ENCODE measurements at regions not wholly inside any gene's neighbourhood (a gene's known extent, or its start where the extent isn't known, plus 50 kb on each side); places are given as distances from the start of the nearest gene placed in this dataset.

DNA sequence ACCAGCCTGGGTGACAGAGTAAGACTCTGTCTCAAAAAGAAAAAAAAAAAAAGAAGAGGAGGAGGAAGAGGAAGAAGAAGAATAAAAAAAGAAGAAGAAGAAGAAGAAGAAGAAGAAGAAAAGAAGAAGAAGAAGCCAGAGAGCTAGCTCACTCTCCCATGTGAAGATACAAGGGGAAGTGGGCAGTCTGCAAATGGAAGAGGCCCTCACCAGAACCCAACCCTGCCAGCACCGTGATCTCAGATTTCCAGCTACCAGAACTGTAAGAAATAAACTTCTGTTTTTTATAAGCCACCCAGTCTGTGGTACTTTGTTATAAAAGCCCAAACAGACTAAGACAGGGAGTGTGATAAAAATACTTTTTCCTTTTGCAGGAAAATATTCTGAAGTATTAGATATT is 130.7 kb downstream of the ETNK1 start:
- H3K9ac ChIP-seq (ENCODE audit: control insufficient read depth, extremely low read depth, insufficient read depth, low read length): no peak overlapping the region
- H3K9me1 ChIP-seq (ENCODE audit: control insufficient read depth, extremely low read depth, insufficient read depth, low read length): no peaks in the 10 kb centered on the region
- FAIRE-seq: no peak
- H2AFZ ChIP-seq (ENCODE audit: control insufficient read depth, low read length): no peak overlapping the region
- no peaks in the 10 kb centered on the region for H3K79me2 ChIP-seq (ENCODE audit: control insufficient read depth, insufficient read depth, low read length)
- H4K20me1 ChIP-seq (ENCODE audit: control insufficient read depth, extremely low read depth, insufficient read depth, low read length): no peaks in the 10 kb centered on the region
- H3K27ac ChIP-seq (ENCODE audit: control insufficient read depth, insufficient read depth, low read length): no peak overlapping the region
- dilution Hi-C loops (cut with MboI; ENCODE audit: extremely low pct_ligation_motif_present, low sequenced_read_pairs): no loop called here
- H3K36me3 ChIP-seq (ENCODE audit: control insufficient read depth in 2 of 2, extremely low read depth in 1 of 2, insufficient read depth in 2 of 2, low read length in 2 of 2): no peaks in the 10 kb centered on the region
- H3K4me3 ChIP-seq (ENCODE audit: control insufficient read depth in 2 of 3, extremely low read depth in 1 of 3, insufficient read depth in 2 of 3, low read depth in 1 of 3, low read length in 3 of 3): no peak overlapping the region
- H3K4me1 ChIP-seq (ENCODE audit: control insufficient read depth, extremely low read depth, insufficient read depth, low read length): no peaks in the 10 kb centered on the region
- TF ChIP-seq EZH2 (IDR thresholded peaks at IDR 0.05; ENCODE audit: low read length) (no peak), CTCF (optimal IDR thresholded peaks at IDR 0.05 in 1 of 3, IDR thresholded peaks at IDR 0.05 in 1 of 3, conservative IDR thresholded peaks at IDR 0.05 in 1 of 3; ENCODE audit: extremely low read depth in 1 of 3, insufficient read depth in 2 of 3, low read length in 3 of 3) (no peak)
- DNase-seq (ENCODE audit: low read depth, low spot score): no peak
- H3K4me2 ChIP-seq (ENCODE audit: control insufficient read depth, extremely low read depth, insufficient read depth, low read depth, low read length): no peak overlapping the region
- no peaks in the 10 kb centered on the region for H3K9me3 ChIP-seq (ENCODE audit: control insufficient read depth, low read depth, low read length)
- no peaks in the 10 kb centered on the region for H3K27me3 ChIP-seq (ENCODE audit: control insufficient read depth, extremely low read depth, insufficient read depth, low read length)

GRCh38 chr12:22759769-22760674 is 135.1 kb downstream of the ETNK1 start:
- H3K4me1 ChIP-seq (ENCODE audit: control insufficient read depth, extremely low read depth, insufficient read depth, low read length): no peaks in the 10 kb centered on the region
- H3K9me3 ChIP-seq (ENCODE audit: control insufficient read depth, low read depth, low read length): no peaks in the 10 kb centered on the region
- no peak overlapping the region for H3K9ac ChIP-seq (ENCODE audit: control insufficient read depth, extremely low read depth, insufficient read depth, low read length)
- no peak overlapping the region for H3K4me2 ChIP-seq (ENCODE audit: control insufficient read depth, extremely low read depth, insufficient read depth, low read depth, low read length)
- dilution Hi-C loops (cut with MboI; ENCODE audit: extremely low pct_ligation_motif_present, low sequenced_read_pairs): no loop called here
- TF ChIP-seq CTCF (optimal IDR thresholded peaks at IDR 0.05 in 1 of 3, IDR thresholded peaks at IDR 0.05 in 1 of 3, conservative IDR thresholded peaks at IDR 0.05 in 1 of 3; ENCODE audit: extremely low read depth in 1 of 3, insufficient read depth in 2 of 3, low read length in 3 of 3) (no peak), EZH2 (IDR thresholded peaks at IDR 0.05; ENCODE audit: low read length) (no peak)
- H3K36me3 ChIP-seq (ENCODE audit: control insufficient read depth in 2 of 2, extremely low read depth in 1 of 2, insufficient read depth in 2 of 2, low read length in 2 of 2): no peaks in the 10 kb centered on the region
- no peaks in the 10 kb centered on the region for H3K27me3 ChIP-seq (ENCODE audit: control insufficient read depth, extremely low read depth, insufficient read depth, low read length)
- DNase-seq (ENCODE audit: low read depth, low spot score): no peak
- H4K20me1 ChIP-seq (ENCODE audit: control insufficient read depth, extremely low read depth, insufficient read depth, low read length): no peaks in the 10 kb centered on the region
- no peaks in the 10 kb centered on the region for H3K9me1 ChIP-seq (ENCODE audit: control insufficient read depth, extremely low read depth, insufficient read depth, low read length)
- H3K4me3 ChIP-seq (ENCODE audit: control insufficient read depth in 2 of 3, extremely low read depth in 1 of 3, insufficient read depth in 2 of 3, low read depth in 1 of 3, low read length in 3 of 3): no peak overlapping the region
- H2AFZ ChIP-seq (ENCODE audit: control insufficient read depth, low read length): no peak overlapping the region
- no peaks in the 10 kb centered on the region for H3K79me2 ChIP-seq (ENCODE audit: control insufficient read depth, insufficient read depth, low read length)
- H3K27ac ChIP-seq (ENCODE audit: control insufficient read depth, insufficient read depth, low read length): no peak overlapping the region
- no peak for FAIRE-seq

All from keratinocyte (primary cell).